OCI-LY3 (cell line): ENCODE measurements at regions not wholly inside any gene's neighbourhood (a gene's known extent, or its start where the extent isn't known, plus 50 kb on each side); places are given as distances from the start of the nearest gene placed in this dataset.
A peak's percentile ranks its signal among the peaks of the same experiment; 100 is the strongest.

ENCODE experiments used
- H2AFZ ChIP-seq: fragments of 200-600, 300-600 bp; shearing (Covaris generic); 2 replicates; pipeline ENCODE4 v1.6.0; 2014; ENCODE audit warnings: antibody characterized with exemption, low read depth, low read length
- H3K27ac ChIP-seq: fragments of 200-600, 300-600 bp; sonication (generic); 2 replicates; pipeline ENCODE4 v1.5.1; 2014; ENCODE audit warnings: mild to moderate bottlenecking, low read length, moderate library complexity, mixed read lengths
- H3K27me3 ChIP-seq: fragments of 200-600, 300-600 bp; sonication (generic); 2 replicates; pipeline ENCODE4 v1.6.1; 2014; ENCODE audit warnings: low read depth, low read length, mixed read lengths
- H3K36me3 ChIP-seq: fragments of 200-600, 300-600 bp; sonication (generic); replicated peaks from 2 replicates; pipeline ENCODE3; 2014; ENCODE audit warnings: low read depth, low read length, mixed read lengths
- H3K4me1 ChIP-seq: fragments of 300-600, 200-600 bp; sonication (generic); 2 replicates; pipeline ENCODE4 v1.6.1; 2014; ENCODE audit warnings: low read length, mixed read lengths
- H3K4me2 ChIP-seq: fragments of 200-600, 300-600 bp; sonication (generic); 2 replicates; pipeline ENCODE4 v1.6.1; 2014; ENCODE audit warnings: low read length, mixed read lengths
- H3K4me3 ChIP-seq: fragments of 300-600, 200-600 bp; sonication (generic); 2 replicates; pipeline ENCODE4 v1.5.1; 2014; ENCODE audit warnings: antibody characterized with exemption, mild to moderate bottlenecking, low read length, moderate library complexity
- H3K79me2 ChIP-seq: fragments of 300-600, 200-600 bp; shearing (Covaris generic); 2 replicates; pipeline ENCODE4 v1.6.1; 2014; ENCODE audit warnings: mild to moderate bottlenecking, low read length, mixed read lengths
- H3K9ac ChIP-seq: fragments of 300-600, 200-600 bp; shearing (Covaris generic); 2 replicates; pipeline ENCODE4 v1.6.0; 2014; ENCODE audit warnings: mild to moderate bottlenecking, low read length, moderate library complexity
- H3K9me3 ChIP-seq: fragments of 200-600, 300-600 bp; shearing (Covaris generic); 2 replicates; pipeline ENCODE4 v1.6.1; 2014; ENCODE audit warnings: low read length, mixed read lengths; ENCODE audit not compliant: insufficient read depth
- H4K20me1 ChIP-seq: fragments of 200-600, 300-600 bp; sonication (generic); 2 replicates; pipeline ENCODE4 v1.6.1; 2016; ENCODE audit warnings: low read length, mixed read lengths; ENCODE audit not compliant: insufficient read depth
- CTCF ChIP-seq: fragments of 200-600, 300-600 bp; sonication (generic); IDR thresholded peaks from 2 replicates; pipeline ENCODE4 v1.5.1; 2014; ENCODE audit warnings: antibody characterized with exemption, low read length, low read depth
- EZH2phosphoT487 ChIP-seq: fragments of 200-600 bp; shearing (Covaris generic); IDR thresholded peaks from 2 replicates; pipeline ENCODE4 v1.6.1; 2018; ENCODE audit warnings: antibody characterized with exemption, mixed run types, low read depth

GRCh38 chr6:113292646-113293422 is 564.3 kb upstream of the MARCKS start:
- H4K20me1 ChIP-seq: no peaks in the 10 kb centered on the region
- H3K4me2 ChIP-seq: peak overlapping the region; percentile 43
- H3K9ac ChIP-seq: no peak overlapping the region
- no peak overlapping the region for H3K4me3 ChIP-seq
- 0 out of 2 replicates have a peak overlapping the region, but pooled peaks have one; percentile 11 for H2AFZ ChIP-seq
- H3K79me2 ChIP-seq: no peaks in the 10 kb centered on the region
- TF ChIP-seq CTCF (no peak), EZH2phosphoT487 (no peak)
- no peaks in the 10 kb centered on the region for H3K9me3 ChIP-seq
- no peak overlapping the region for H3K27ac ChIP-seq
- H3K4me1 ChIP-seq: peaks cover 7% of the 10 kb centered on the region
- no peaks in the 10 kb centered on the region for H3K27me3 ChIP-seq
- no peaks in the 10 kb centered on the region for H3K36me3 ChIP-seq

- no peaks in the 10 kb centered on the region for H3K9me3 ChIP-seq
- no peaks in the 10 kb centered on the region for H3K27me3 ChIP-seq
- H3K4me1 ChIP-seq: peaks cover 7% of the 10 kb centered on the region
- H3K4me2 ChIP-seq: no peak overlapping the region
- no peak overlapping the region for H2AFZ ChIP-seq
- no peaks in the 10 kb centered on the region for H3K36me3 ChIP-seq
- H3K9ac ChIP-seq: no peak overlapping the region
- no peak overlapping the region for H3K4me3 ChIP-seq
- no peaks in the 10 kb centered on the region for H3K79me2 ChIP-seq
- H3K27ac ChIP-seq: no peak overlapping the region
- H4K20me1 ChIP-seq: no peaks in the 10 kb centered on the region
- no peak for TF ChIP-seq CTCF
- no peak for TF ChIP-seq EZH2phosphoT487
These were observed 563.8 kb upstream of the MARCKS start for GRCh38 chr6:113293423-113293740.

DNA sequence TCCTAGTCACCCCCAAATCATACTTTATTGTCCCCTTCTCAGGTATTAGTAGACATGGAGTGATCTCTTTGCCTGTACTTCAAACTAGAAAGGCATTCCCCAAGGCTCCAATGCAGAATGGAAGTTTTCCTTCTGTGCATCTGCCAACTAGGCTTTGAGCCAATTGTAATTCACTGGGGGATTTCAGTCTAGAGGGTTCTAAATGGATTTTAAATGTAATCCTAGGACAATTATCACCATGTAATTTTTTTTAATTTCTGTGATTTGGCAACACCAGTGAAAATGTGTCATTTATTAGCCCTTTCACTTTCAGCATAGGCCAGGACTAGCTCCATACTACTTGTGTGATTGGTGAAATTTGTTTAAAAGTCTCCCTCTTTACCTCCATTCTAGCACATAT is 557.6 kb upstream of the MARCKS start:
- TF ChIP-seq EZH2phosphoT487 (no peak), CTCF (no peak)
- H4K20me1 ChIP-seq: no peaks in the 10 kb centered on the region
- H3K4me3 ChIP-seq: no peak overlapping the region
- H3K4me1 ChIP-seq: no peaks in the 10 kb centered on the region
- no peak overlapping the region for H3K27ac ChIP-seq
- no peaks in the 10 kb centered on the region for H3K27me3 ChIP-seq
- H3K79me2 ChIP-seq: no peaks in the 10 kb centered on the region
- H3K4me2 ChIP-seq: no peak overlapping the region
- H3K9me3 ChIP-seq: no peaks in the 10 kb centered on the region
- no peaks in the 10 kb centered on the region for H3K36me3 ChIP-seq
- no peak overlapping the region for H3K9ac ChIP-seq
- no peak overlapping the region for H2AFZ ChIP-seq

- H3K79me2 ChIP-seq: no peaks in the 10 kb centered on the region
- H3K27ac ChIP-seq: no peak overlapping the region
- no peaks in the 10 kb centered on the region for H3K9me3 ChIP-seq
- H4K20me1 ChIP-seq: no peaks in the 10 kb centered on the region
- H3K4me3 ChIP-seq: no peak overlapping the region
- H3K36me3 ChIP-seq: no peaks in the 10 kb centered on the region
- H3K4me2 ChIP-seq: no peak overlapping the region
- H3K4me1 ChIP-seq: peaks cover under 1% of the 10 kb centered on the region; the same call in 1 of the 2 replicates
- H3K9ac ChIP-seq: no peak overlapping the region
- H3K27me3 ChIP-seq: no peaks in the 10 kb centered on the region
- TF ChIP-seq CTCF (no peak), EZH2phosphoT487 (no peak)
- H2AFZ ChIP-seq: no peak overlapping the region
These were observed 555.5 kb upstream of the MARCKS start for GRCh38 chr6:113301651-113302050.
